Left cardiac atrium (tissue), 4 donors: ENCODE measurements at regions not wholly inside any gene's neighbourhood (a gene's known extent, or its start where the extent isn't known, plus 50 kb on each side); places are given as distances from the start of the nearest gene placed in this dataset.
A peak's percentile ranks its signal among the peaks of the same experiment; 100 is the strongest.

Experiments used
- ATAC-seq, 2 donors: fragments of 200-7000 bp; cut with Tn5 transposase; one replicate each; pipeline ENCODE4 v1.9.1; 2020; ENCODE audit warnings: mild to moderate bottlenecking in 2 of 2, moderate library complexity in 2 of 2
- DNase-seq: peaks from one replicate; pipeline ENCODE4 v3.0.0-alpha.2; 2020
- intact Hi-C, 2 donors: fragments of 100-400 bp; cut with DNase I; formaldehyde crosslinking; loops; one replicate each; pipeline versions ENCODE4 v1.14.1 to v1.15.1; 2022 to 2023
- donor health status: DM: no; HTN: yes; CAD: no.
- donor health status: DM: no; HTN: yes; CAD: no; lungs with severe emphysema.
- donor health status: DM: yes; HTN: yes; CAD: no.
- donor health status: Dilated cardiomyopathy.

DNA sequence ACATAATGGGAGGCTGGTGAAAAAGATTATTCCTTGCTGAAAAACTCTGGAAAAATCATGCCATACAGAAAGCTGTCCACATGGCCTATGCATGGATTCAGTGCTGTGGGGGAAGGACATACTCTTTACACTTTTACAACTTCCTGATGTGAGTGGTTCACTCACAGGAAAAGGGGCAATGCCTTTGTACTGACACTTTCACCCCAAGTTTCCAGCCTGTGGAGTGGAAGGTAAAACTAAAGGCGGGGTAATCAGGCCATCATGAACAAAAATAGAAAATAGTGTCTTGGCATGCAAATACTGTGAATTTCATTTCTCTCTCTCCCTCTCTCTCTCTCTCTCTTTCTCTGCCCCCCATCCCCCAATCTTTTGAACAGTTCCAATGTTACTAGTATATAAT, 281.8 kb downstream of the ETS1 start:
- DNase-seq, result no peak

DNA sequence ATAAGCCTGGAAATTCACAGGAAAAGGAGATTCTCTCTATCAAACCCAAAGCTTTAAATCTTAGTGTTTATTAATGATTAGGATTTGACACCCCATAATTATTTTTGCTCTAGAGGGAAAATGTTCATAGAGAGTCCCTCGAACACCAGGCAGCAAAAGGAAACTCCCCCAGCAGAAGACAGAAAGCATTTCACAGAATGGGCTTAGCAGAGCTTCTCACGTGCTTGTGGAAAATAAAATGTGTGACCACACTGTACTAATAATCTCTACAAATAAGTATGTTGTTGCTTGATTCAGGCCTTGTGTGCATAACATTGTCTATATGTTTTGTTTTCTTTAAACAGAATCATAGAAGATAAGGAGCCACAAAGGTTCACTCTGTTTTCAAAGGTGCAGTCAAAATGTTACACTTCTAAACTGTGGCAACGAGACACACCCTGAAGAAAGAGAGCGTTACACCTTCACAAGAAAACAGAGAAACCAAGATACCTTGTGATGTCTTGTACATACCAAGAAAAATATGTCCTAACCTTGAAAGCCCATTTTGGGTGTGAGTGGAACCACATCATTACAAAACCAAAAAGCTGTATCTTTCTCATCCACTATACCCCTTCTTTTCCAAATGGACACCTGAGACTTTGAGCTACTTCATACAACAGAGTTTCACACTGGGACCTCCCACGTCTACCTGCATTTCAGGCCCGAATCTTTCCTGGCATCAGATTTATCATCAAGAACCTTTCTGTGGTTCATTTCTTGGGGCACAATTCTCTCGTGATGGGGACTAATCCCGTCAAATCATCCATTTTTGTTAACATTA, 282.5 kb downstream of the ETS1 start:
- intact Hi-C loops, result no loop called here
- DNase-seq (no peak), ATAC-seq (peak in 1 of 2 donors; percentile 15)

More for the DNA sequence above, 281.8 kb downstream of the ETS1 start:
- no peak for ATAC-seq
- intact Hi-C loops, result no loop called here

DNA sequence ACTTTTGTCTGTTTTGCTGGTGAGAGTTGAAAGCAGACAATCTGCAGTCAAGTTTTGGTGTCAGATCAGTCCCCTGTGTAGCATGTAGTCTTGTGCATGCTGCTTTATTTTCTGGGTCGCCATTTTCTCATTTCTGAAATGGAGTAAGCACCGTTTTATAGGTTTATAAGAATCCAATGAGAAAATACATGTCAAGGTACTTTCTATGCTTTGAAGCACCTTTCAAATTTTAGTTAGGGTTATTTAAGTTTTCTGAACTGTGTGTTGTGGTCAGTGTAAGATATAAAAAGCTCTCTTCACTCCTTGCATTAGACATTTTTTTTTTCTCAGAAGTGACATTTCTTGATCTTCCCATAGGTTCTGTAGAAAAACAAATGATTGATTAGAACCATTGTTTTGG, 283.2 kb downstream of the ETS1 start:
- DNase-seq, result no peak
- intact Hi-C loops, result no loop called here
- ATAC-seq, result no peak

DNA sequence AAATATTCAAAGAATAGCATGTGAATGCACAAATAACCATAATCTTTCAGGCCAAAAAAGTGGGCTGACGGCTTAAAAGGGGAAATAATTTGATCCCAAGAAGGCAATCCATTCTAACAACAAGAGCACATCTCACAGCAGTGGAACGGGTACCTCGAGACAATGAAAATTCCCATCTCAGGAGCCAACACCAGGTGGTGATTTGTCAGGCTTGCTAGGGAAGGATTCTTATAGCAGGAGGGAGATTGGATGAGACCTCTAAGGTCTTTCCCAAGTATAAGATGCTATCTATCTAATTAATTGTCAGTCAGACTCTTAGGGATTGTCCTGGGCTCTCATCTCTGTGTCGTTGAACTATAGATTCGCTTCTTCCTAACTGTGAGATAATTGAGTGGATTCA, 284.0 kb downstream of the ETS1 start:
- DNase-seq, result no peak
- ATAC-seq, result no peak
- intact Hi-C loops, result no loop called here

DNA sequence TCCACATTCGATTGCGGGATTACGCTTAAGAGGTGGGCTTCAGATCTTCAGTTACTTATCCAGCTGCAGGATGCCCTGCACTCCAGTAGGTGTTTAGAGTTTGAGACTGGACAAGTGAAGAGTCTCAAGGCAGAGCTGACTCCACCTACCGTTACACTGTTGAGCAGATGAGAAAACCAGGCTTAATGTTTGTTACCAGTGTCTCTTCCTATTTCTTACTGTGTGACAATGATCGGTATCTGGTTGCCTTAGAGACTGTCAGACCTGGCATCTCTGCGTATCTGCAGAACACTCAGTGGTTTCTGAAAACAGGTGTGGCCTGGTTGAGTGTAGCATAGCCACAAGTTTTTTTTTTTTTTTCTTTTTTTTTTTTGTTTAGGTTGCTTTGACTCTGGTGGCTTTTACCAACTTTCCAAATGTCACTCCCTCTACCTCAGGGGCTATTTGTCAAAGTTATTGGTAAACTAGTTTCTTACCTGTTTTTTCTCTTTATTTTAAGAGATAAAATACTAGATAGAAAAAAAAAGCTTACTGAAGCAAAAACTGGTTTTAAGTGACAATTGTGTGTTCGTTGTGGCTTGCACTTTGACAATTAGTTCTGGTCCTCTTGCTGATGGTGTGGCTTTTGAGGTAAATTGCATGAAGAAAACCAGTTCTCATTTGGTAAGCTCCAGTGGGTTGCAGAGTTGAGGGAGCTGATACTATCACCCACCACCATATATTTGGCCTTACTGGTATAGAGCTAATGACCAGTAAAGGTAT, 284.8 kb downstream of the ETS1 start:
- ATAC-seq, result peak; percentile 70 to 73
- no peak for DNase-seq
- intact Hi-C loops, result no loop called here

DNA sequence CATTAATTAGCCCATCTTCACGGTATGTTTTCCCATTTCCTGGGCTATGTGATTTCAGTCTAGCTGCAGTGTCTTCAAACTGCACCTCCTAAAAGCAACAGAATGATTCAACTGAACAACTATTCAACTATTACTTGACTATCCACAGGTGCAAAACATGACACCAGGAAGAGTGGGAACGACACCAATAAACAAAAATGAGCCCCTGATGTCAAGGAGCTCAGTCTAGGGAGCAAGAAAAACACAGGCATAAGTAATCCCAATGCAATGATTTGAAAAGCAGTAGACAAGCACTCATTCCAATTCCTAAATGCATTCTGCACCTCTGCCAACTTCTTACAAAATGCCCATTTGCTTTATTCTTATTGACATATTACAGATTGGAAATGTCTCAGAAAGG, 285.6 kb downstream of the ETS1 start:
- intact Hi-C loops, result no loop called here
- DNase-seq (no peak), ATAC-seq (no peak)

DNA sequence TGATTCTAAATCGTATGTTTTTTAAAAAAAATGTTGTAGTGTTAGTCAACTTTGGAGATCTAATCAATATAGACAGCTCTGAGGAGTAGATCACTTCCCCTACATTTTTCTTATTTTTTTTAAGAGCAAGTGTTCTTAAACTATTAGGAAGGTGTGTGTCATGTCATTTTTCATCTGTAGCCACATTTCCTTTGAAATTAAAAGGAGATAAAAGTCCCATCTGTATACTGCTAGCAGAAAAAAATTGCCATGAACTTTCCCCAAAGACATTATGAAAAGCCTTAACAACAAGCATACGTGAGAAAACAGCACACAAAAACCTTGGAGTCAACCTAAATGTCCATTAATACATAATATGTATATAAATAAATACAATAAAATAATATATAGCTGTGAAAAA, 286.6 kb downstream of the ETS1 start:
- no peak for DNase-seq
- no peak for ATAC-seq
- intact Hi-C loops, result no loop called here

DNA sequence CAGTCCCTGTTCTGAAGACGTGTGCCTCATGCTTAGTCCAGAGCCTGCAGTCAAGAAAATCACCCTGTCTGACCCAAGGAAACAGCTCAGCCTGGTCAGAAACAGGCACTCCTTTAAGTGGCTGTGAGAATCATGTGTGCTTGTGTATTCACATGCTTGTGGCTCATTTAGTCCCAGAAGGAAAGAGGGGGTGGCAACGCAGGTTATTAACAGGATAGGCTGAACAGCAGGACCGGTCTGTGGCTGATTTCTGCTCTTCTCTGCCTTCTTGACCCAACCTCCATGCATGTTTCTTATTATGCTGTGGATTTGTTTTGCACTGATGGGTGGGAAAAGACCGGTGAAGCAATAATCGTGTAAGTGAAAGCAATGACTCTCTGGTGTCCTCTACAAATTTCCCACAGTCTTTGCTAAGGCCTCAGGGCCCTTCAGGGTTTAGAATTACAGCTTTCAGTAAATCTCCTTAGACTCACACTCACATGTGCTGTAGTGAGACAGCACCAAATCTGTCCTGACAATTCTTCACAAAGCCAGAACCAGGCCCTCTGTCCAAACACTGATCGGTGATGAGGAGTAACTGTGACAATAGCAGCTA, 288.1 kb downstream of the ETS1 start:
- DNase-seq (no peak), ATAC-seq (peak in 1 of 2 donors; percentile 51)
- intact Hi-C loops, result loop anchor here (5.0 to 10.0 kb wide), 4 partner anchors 33 to 256 kb away; no protein-coding TSS in a partner anchor

DNA sequence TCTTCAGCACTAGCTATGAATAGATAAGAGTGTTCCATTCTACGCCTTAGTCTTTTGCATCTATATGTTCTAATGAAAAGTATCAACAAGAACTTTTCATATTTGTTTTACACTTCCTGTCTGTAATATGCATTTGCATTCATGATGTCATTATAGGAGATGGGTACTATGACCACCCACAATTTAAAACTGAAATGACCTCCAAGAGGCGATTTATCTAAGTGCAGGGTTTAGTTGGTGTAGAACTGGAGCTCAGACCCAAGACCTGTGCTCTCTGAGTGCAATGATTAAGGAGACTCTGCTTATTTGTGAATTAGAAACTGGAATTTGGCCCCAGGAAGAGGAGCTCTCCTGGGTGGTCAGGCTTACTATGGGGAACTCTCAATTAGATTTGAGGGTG, 289.1 kb downstream of the ETS1 start:
- DNase-seq (no peak), ATAC-seq (no peak)
- intact Hi-C loops, result loop anchor here (5.0 to 10.0 kb wide), 4 partner anchors 34 to 257 kb away; no protein-coding TSS in a partner anchor

DNA sequence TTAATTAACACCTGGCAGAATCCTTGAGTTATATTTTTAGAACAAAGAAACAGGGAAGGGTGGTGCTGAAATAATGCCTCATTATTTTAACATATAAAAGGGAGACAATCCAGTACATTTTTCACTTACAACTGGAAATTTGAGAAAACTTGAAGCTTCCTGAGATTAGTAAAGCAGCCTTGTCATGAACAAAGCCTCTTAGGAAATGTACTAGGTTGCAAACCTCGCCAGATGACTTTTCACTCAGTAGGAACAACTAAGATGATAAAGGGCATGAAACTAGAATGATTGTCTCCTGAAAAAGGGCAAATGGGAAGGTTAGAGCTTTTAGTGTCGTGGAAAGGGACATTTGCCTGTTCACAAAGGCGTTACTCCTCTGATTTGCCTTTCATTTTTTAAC, 289.6 kb downstream of the ETS1 start:
- no peak for DNase-seq
- intact Hi-C loops, result loop anchor here (5.0 to 10.0 kb wide), 4 partner anchors 34 to 257 kb away; no protein-coding TSS in a partner anchor
- peak in 1 of 2 donors; percentile 27 for ATAC-seq

DNA sequence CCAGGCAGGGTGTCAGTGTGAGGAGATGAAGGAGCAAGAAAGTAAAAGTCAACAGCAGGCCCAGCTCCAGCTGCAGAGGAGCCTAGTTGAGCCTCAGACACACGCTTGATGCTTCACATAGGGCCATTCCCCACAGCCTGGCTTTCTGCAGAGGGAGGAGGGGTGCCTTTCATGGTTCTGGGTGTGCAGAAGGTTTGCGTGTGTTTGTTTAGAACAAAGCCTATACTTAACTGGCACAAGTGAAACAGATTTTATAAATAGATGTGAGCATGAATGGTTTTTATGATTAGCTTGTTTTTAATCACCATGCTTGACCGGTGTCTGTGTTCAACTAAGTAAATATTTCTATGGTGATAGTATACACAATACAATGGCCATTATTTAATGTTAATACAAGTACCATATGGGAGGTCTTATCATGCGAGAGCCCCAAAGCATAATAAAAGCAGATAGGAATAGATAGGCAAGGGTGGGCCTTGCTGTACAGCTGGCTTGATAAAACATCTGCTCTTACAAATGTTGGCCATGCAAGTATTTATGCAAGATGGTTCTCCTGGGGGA, 290.2 kb downstream of the ETS1 start:
- no peak for DNase-seq
- intact Hi-C loops, result loop anchor here (5.0 to 10.0 kb wide), 4 partner anchors 35 to 258 kb away; no protein-coding TSS in a partner anchor
- peak in 1 of 2 donors; percentile 44 for ATAC-seq

DNA sequence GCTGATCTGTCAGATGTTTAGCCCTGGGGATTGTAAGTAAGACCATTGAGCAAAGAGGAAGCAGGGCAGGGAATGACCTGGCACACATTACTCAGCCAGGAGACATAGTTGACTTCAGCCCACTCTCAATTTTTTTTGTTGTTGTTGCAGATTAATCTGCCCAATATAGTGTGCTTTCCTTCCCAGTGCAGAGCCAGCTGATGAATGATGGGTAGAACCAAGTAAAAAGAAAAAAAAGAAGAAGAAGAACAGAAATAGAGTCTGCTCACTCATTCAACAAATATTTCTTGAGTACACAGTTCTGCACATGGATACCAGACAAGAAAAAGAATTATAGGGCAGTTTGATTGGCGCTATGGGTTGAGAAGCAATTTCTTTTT, 292.7 kb downstream of the ETS1 start:
- DNase-seq (no peak), ATAC-seq (no peak)
- intact Hi-C loops, result loop anchor here (5.0 to 10.0 kb wide), 5 partner anchors 38 to 338 kb away; no protein-coding TSS in a partner anchor

DNA sequence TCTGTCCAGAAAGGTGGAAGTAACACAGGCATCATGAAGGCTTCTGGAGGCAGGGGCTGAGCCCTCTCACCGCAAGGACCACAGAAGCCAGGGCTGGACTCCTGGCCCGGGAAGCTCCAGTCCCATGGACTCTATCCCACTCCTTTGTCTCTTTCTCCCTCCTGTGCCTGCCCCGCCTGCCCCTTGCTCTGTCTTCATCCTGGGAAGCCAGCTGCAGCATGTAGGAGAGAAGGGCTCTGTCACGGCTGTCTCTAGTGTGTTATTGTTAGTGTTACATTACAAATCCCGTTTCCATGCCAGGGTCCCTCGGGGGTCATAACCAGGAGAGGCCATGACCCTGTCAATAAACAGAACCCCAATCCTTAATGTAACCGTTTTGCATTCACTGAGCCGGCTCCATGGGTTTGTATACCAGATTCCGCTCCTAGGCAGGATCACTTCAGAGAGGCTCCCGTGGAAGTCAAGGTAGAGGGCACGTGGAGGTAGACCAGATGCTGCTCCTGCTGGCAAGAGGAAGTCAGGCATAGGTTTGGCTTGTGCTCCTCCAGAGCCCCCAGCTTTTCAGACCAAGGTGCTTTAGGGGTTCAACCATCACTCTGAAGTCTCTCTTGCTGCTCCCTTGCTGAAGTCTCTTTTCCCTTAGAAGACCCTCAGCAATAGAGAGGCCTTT, 293.2 kb downstream of the ETS1 start:
- no peak for DNase-seq
- intact Hi-C loops, result loop anchor here (5.0 to 10.0 kb wide), 4 partner anchors 119 to 338 kb away; no protein-coding TSS in a partner anchor
- ATAC-seq, result no peak

DNA sequence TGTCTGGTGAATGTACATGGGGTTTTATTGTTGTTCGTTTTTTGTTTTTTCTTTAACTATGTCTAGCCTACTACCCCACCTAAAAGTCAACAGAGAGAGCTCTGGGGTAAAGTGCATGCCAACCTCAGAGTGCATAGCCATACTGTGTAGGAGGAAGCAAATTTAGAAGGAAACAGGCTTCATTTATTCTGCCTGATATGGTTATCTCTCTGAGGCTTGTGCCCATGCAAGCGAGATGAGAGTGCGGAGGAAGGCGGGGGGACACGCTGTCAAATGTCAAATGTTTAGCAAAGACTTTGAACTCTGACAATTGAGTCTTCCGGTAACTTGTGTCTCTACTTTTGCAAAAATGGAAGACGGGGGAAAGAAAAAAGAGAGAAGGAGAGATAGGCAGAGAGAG, 295.5 kb downstream of the ETS1 start:
- ATAC-seq (peak in 1 of 2 donors; percentile 11), DNase-seq (peak; percentile 39)
- intact Hi-C loops, result loop anchor here (2.0 to 10.0 kb wide), 5 partner anchors 117 to 539 kb away; no protein-coding TSS in a partner anchor

DNA sequence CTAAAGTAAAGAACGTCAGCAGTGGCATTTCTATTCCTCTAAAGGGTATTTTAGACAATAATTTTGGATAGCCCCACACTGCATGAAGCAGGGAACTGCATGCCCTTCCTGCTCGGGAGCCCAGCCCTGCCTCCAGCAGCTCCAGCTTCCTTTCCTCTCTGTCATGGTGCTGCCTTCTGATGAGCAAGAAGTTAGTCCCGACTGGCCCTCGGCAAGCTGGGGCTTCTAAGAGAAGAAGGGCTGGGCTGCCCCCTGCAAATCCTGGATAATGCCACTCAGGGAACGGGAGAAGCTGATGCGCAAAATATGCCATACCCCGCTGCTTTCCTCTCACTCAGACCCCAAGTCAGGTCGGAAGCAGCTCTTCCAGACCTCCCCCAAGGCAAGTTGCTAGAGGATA, 296.4 kb downstream of the ETS1 start:
- peak in 1 of 2 donors; percentile 22 for ATAC-seq
- DNase-seq, result no peak
- intact Hi-C loops, result loop anchor here (2.0 to 10.0 kb wide), 5 partner anchors 116 to 540 kb away; no protein-coding TSS in a partner anchor

DNA sequence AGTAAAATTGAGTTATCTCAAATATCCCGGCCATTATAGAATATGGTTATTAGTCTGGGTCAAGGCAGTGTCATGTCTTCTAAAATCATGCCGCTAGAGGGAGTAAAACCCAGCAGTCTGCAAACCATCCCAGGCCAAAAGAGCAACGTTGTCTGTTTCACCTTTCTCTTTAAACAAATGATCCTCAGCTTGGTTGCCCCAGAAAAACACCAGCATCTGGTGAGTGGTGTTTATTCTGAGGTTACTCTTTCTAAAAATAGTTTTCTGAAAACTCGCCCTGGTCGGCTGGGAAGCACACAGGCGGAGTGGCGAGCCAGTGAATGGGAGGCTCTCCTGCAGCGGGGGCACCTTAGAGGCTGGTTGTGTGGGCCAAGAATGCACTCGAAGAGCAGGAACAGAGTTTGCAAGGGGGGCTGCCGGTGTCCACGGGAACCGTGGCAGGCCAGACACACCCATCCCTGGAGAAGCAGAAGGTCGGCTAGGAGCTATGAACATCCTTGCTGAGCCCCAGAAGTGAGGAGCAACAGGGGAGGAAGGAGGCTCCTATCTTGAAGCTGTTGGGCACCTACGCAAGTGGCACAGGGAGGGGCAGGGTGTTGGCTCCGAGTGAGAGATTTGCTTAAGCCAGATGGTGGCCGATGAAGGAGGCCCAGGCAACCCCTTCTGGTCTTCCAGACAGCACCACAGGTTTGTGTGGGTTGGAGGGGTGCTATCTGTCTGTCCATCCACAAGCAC, 297.1 kb downstream of the ETS1 start:
- intact Hi-C loops, result loop anchor here (1.0 to 10.0 kb wide), 6 partner anchors 115 to 541 kb away; no protein-coding TSS in a partner anchor
- DNase-seq (peak; percentile 43), ATAC-seq (peak; percentile 88 to 92)

DNA sequence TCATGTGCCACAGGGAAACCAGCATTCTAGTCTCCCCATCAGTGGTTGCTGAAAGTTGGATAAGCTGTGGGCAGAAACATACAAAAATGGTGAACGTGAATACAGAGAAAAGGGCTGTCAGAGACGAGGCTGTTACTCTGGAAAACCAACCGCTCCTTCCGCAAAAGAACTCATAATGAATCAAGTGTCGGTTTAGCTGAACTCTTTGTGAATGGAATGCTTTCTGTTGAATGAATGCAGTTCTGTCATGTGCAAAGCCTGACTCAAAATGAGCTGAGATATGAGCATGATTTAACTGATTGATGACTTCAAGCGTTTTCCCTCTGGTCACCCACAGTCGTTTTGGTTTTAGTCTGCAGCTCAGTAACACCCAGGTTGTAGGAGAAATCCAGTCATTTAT, 298.3 kb downstream of the ETS1 start:
- intact Hi-C loops, result loop anchor here in 1 of 2 donors (5.0 kb wide), 1 partner anchor 117 kb away; no protein-coding TSS in a partner anchor
- ATAC-seq (no peak), DNase-seq (no peak)

DNA sequence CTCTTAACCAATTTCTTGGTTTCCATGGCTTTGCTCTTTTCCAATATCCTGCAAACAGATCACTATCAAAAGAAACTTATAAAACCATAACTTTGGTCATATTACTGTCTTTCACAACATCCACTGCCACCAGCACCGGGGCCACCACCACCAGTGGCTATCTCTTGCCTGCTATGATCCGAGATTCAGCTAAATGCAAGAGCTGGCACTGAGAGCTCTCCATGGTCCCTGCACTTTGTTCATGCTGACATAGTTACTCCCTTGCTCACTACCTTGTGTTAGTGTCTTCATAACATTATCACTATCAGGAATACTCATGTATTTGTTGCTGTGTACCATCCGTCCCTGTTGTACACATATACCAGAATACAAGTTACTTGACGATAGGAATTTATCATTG, 299.0 kb downstream of the ETS1 start:
- intact Hi-C loops, result loop anchor here in 1 of 2 donors (5.0 kb wide), 1 partner anchor 116 kb away; no protein-coding TSS in a partner anchor
- DNase-seq (no peak), ATAC-seq (no peak)
